ENCODE measurements at regions not wholly inside any gene's neighbourhood (a gene's known extent, or its start where the extent isn't known, plus 50 kb on each side); places are given as distances from the start of the nearest gene placed in this dataset.

DNA sequence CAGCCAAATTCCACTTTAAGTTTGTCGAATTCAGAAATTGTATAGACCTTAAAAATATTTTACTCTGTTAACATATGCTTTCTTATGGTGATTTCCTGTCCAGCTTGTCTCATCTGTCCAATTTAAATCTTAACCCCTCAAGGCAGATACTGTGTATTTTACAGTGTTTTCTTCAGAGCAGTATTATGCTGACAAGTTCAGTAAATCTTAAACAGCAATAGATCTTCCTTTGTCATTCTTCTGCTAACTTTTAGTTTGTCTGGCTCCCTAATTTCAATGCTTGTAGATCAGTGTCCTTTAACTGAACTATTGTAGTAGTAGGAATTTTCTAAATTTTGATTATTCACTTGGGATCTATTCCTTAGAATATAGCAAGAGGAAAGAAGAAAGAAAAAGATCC lies 52.8 kb upstream of the MEIS1 start:
- FAIRE-seq = no peak
- Histone ChIP-seq H3K4me1 (ENCODE audit: insufficient read depth, low read length) (no peaks in the 10 kb centered on the region), H3K36me3 (ENCODE audit: insufficient read depth, low read length) (no peaks in the 10 kb centered on the region), H3K79me2 (ENCODE audit: insufficient read depth, low read length) (no peaks in the 10 kb centered on the region), H3K9ac (ENCODE audit: low read length) (no peak overlapping the region), H3K4me2 (ENCODE audit: low read length) (no peak overlapping the region), H3K4me3 (ENCODE audit: insufficient read depth, low read depth, low read length) (no peak overlapping the region), H3K27ac (ENCODE audit: low read depth, low read length) (no peak overlapping the region), H3K27me3 (ENCODE audit: insufficient read depth, low read length) (peaks cover 7% of the 10 kb centered on the region), H3K9me3 (ENCODE audit: insufficient read depth, low read depth, low read length) (no peaks in the 10 kb centered on the region), H2AFZ (ENCODE audit: low read depth, low read length) (no peak overlapping the region), H4K20me1 (ENCODE audit: insufficient read depth, low read length) (no peaks in the 10 kb centered on the region)
- DNase-seq (ENCODE audit: low read depth) = no peak
- H3K27me3 Mint-ChIP-seq (ENCODE audit: low read depth, unreplicated experiment) = peaks cover 2% of the 10 kb centered on the region
- H3K27ac Mint-ChIP-seq (ENCODE audit: unreplicated experiment) = no peak overlapping the region
- H3K4me3 Mint-ChIP-seq (ENCODE audit: unreplicated experiment) = no peak overlapping the region
- TF ChIP-seq, protein P1, sequence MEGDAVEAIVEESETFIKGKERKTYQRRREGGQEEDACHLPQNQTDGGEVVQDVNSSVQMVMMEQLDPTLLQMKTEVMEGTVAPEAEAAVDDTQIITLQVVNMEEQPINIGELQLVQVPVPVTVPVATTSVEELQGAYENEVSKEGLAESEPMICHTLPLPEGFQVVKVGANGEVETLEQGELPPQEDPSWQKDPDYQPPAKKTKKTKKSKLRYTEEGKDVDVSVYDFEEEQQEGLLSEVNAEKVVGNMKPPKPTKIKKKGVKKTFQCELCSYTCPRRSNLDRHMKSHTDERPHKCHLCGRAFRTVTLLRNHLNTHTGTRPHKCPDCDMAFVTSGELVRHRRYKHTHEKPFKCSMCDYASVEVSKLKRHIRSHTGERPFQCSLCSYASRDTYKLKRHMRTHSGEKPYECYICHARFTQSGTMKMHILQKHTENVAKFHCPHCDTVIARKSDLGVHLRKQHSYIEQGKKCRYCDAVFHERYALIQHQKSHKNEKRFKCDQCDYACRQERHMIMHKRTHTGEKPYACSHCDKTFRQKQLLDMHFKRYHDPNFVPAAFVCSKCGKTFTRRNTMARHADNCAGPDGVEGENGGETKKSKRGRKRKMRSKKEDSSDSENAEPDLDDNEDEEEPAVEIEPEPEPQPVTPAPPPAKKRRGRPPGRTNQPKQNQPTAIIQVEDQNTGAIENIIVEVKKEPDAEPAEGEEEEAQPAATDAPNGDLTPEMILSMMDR (IDR thresholded peaks at IDR 0.05; ENCODE audit: insufficient read depth, low read depth, low read length) = no peak
- TF ChIP-seq EZH2 (IDR thresholded peaks at IDR 0.05; ENCODE audit: insufficient read depth, low read length) = no peak
- no peaks in the 10 kb centered on the region for H3K4me1 Mint-ChIP-seq (ENCODE audit: low read depth, unreplicated experiment)
- no peaks in the 10 kb centered on the region for H3K9me3 Mint-ChIP-seq (ENCODE audit: unreplicated experiment)
- H3K36me3 Mint-ChIP-seq (ENCODE audit: low read depth, unreplicated experiment) = no peaks in the 10 kb centered on the region

DNA sequence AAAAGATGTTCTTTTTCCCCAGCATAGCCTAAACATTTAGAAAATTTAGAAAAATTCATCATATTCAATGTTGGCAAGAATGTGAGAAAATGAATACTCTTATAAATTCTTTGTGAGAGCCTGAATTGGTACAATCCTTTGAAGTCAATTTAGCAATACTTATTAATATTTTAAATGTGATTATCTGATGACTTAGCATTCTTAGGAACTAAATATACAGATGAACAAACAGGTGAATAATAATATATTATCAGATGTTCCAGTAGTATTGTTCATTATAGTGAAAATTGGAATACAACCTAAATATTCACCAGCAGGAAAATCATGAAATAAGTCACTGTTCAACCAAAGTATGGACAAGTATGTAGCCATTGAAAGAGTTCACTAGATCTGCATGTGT lies 55.5 kb upstream of the MEIS1 start:
- Mint-ChIP-seq H3K4me1 (ENCODE audit: low read depth, unreplicated experiment) (no peaks in the 10 kb centered on the region), H3K36me3 (ENCODE audit: low read depth, unreplicated experiment) (no peaks in the 10 kb centered on the region), H3K27me3 (ENCODE audit: low read depth, unreplicated experiment) (peaks cover 2% of the 10 kb centered on the region), H3K27ac (ENCODE audit: unreplicated experiment) (no peak overlapping the region), H3K4me3 (ENCODE audit: unreplicated experiment) (no peak overlapping the region), H3K9me3 (ENCODE audit: unreplicated experiment) (no peaks in the 10 kb centered on the region)
- no peak for FAIRE-seq
- H3K79me2 ChIP-seq (ENCODE audit: insufficient read depth, low read length) = no peaks in the 10 kb centered on the region
- H3K9ac ChIP-seq (ENCODE audit: low read length) = no peak overlapping the region
- TF ChIP-seq, protein P1 (IDR thresholded peaks at IDR 0.05; ENCODE audit: insufficient read depth, low read depth, low read length) = no peak
- no peak for TF ChIP-seq EZH2 (IDR thresholded peaks at IDR 0.05; ENCODE audit: insufficient read depth, low read length)
- no peak overlapping the region for H3K4me2 ChIP-seq (ENCODE audit: low read length)
- H3K4me1 ChIP-seq (ENCODE audit: insufficient read depth, low read length) = no peaks in the 10 kb centered on the region
- no peak for DNase-seq (ENCODE audit: low read depth)
- H3K4me3 ChIP-seq (ENCODE audit: insufficient read depth, low read depth, low read length) = no peak overlapping the region
- peaks cover 12% of the 10 kb centered on the region for H3K27me3 ChIP-seq (ENCODE audit: insufficient read depth, low read length)
- H3K9me3 ChIP-seq (ENCODE audit: insufficient read depth, low read depth, low read length) = no peaks in the 10 kb centered on the region
- no peaks in the 10 kb centered on the region for H3K36me3 ChIP-seq (ENCODE audit: insufficient read depth, low read length)
- H4K20me1 ChIP-seq (ENCODE audit: insufficient read depth, low read length) = no peaks in the 10 kb centered on the region
- H3K27ac ChIP-seq (ENCODE audit: low read depth, low read length) = no peak overlapping the region
- no peak overlapping the region for H2AFZ ChIP-seq (ENCODE audit: low read depth, low read length)

DNA sequence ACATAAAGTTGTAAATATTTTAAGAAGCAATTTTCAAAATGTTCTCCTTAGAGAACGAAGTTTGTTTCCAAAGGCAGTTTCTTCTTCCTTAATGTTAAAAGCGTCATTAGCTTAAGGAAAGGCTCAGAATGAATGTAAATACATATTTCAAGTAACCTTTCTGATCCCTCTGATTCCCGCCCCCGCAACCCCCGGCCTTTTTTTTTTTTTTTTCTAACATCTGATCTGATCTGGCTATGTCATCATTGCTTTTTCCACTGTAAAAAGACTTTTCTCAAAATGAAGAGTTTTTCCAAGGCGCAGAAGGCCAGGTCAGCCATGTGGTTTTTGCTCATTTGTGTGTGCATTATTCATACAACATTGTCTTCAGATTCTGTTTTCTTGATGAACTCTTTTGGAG lies 57.1 kb upstream of the MEIS1 start:
- Mint-ChIP-seq H3K27me3 (ENCODE audit: low read depth, unreplicated experiment) (peaks cover 2% of the 10 kb centered on the region), H3K4me1 (ENCODE audit: low read depth, unreplicated experiment) (no peaks in the 10 kb centered on the region), H3K9me3 (ENCODE audit: unreplicated experiment) (no peaks in the 10 kb centered on the region), H3K36me3 (ENCODE audit: low read depth, unreplicated experiment) (no peaks in the 10 kb centered on the region), H3K4me3 (ENCODE audit: unreplicated experiment) (no peak overlapping the region), H3K27ac (ENCODE audit: unreplicated experiment) (no peak overlapping the region)
- peaks cover 15% of the 10 kb centered on the region for H3K27me3 ChIP-seq (ENCODE audit: insufficient read depth, low read length)
- H3K9me3 ChIP-seq (ENCODE audit: insufficient read depth, low read depth, low read length) = no peaks in the 10 kb centered on the region
- DNase-seq (ENCODE audit: low read depth) = no peak
- H3K79me2 ChIP-seq (ENCODE audit: insufficient read depth, low read length) = no peaks in the 10 kb centered on the region
- H3K9ac ChIP-seq (ENCODE audit: low read length) = no peak overlapping the region
- no peak overlapping the region for H3K4me3 ChIP-seq (ENCODE audit: insufficient read depth, low read depth, low read length)
- TF ChIP-seq, protein P1 (IDR thresholded peaks at IDR 0.05; ENCODE audit: insufficient read depth, low read depth, low read length) = no peak
- no peak for TF ChIP-seq EZH2 (IDR thresholded peaks at IDR 0.05; ENCODE audit: insufficient read depth, low read length)
- no peaks in the 10 kb centered on the region for H3K36me3 ChIP-seq (ENCODE audit: insufficient read depth, low read length)
- no peak overlapping the region for H3K27ac ChIP-seq (ENCODE audit: low read depth, low read length)
- H3K4me1 ChIP-seq (ENCODE audit: insufficient read depth, low read length) = no peaks in the 10 kb centered on the region
- no peaks in the 10 kb centered on the region for H4K20me1 ChIP-seq (ENCODE audit: insufficient read depth, low read length)
- no peak for FAIRE-seq
- H2AFZ ChIP-seq (ENCODE audit: low read depth, low read length) = no peak overlapping the region
- H3K4me2 ChIP-seq (ENCODE audit: low read length) = no peak overlapping the region
